ENCODE measurements at regions not wholly inside any gene's neighbourhood (a gene's known extent, or its start where the extent isn't known, plus 50 kb on each side); places are given as distances from the start of the nearest gene placed in this dataset.

- BruUV-seq (replicated peaks), result no TSS peak
- no peak overlapping the region for H2AFZ ChIP-seq (replicated peaks; ENCODE audit: low read length, poor library complexity)
- H3K4me3 ChIP-seq (ENCODE audit: insufficient read depth, low read depth, low read length), result no peak overlapping the region
- no peak overlapping the region for H2AK5ac ChIP-seq (ENCODE audit: low read depth, low read length)
- no peak for ATAC-seq (ENCODE audit: low read depth)
- DNase-seq, result no peak
- no peak overlapping the region for H3K4ac ChIP-seq (ENCODE audit: low read depth, low read length)
- H3K23ac ChIP-seq (ENCODE audit: low read depth, low read length), result no peak overlapping the region
- no peak overlapping the region for H3K18ac ChIP-seq (ENCODE audit: low read depth, low read length)
- WGBS, 2 experiments (ENCODE audit: extremely low coverage in 2 of 2, insufficient read length in 1 of 2), result no CpG with 5 or more reads among the region's 4 CpGs
- no peak overlapping the region for H2BK120ac ChIP-seq (ENCODE audit: low read depth, low read length)
- no peak overlapping the region for H4K91ac ChIP-seq (ENCODE audit: insufficient read depth, low read depth, low read length)
- CTCF ChIA-PET, result no interaction called here
- H3K4me1 ChIP-seq (ENCODE audit: control insufficient read depth, insufficient read depth, low read length), result no peaks in the 10 kb centered on the region
- POLR2A ChIA-PET (ENCODE audit: unreplicated experiment), result no interaction called here
- H4K5ac ChIP-seq (ENCODE audit: low read depth, low read length), result no peak overlapping the region
- no peak overlapping the region for H3K9ac ChIP-seq (ENCODE audit: low read depth, low read length)
- dilution Hi-C loops (cut with HindIII; ENCODE audit: low sequenced_read_pairs, unreplicated experiment), result no loop called here
- H3K27me3 ChIP-seq (ENCODE audit: control insufficient read depth, insufficient read depth, low read length), result no peaks in the 10 kb centered on the region
- no peaks in the 10 kb centered on the region for H3K9me1 ChIP-seq (ENCODE audit: insufficient read depth, low read length)
- H3K56ac ChIP-seq (ENCODE audit: extremely low read depth, insufficient read depth, low read length), result no peak overlapping the region
- H3K9me3 ChIP-seq (ENCODE audit: control insufficient read depth, insufficient read depth, low read length), result no peaks in the 10 kb centered on the region
- no peak overlapping the region for H2BK5ac ChIP-seq (ENCODE audit: low read depth, low read length, poor library complexity, severe bottlenecking)
- H2BK20ac ChIP-seq (ENCODE audit: low read depth, low read length), result no peak overlapping the region
- no peak overlapping the region for H3K27ac ChIP-seq (ENCODE audit: insufficient read depth, low read length)
- no peak overlapping the region for H3K14ac ChIP-seq (replicated peaks; ENCODE audit: low read depth, low read length)
- TF ChIP-seq CTCF (conservative IDR thresholded peaks at IDR 0.05; ENCODE audit: low read depth, low read length) (no peak), BHLHE40 (IDR thresholded peaks at IDR 0.05; ENCODE audit: low read depth, low read length) (no peak), RFX5 (IDR thresholded peaks at IDR 0.05; ENCODE audit: low read depth, low read length) (no peak), MXI1 (IDR thresholded peaks at IDR 0.05; ENCODE audit: borderline replicate concordance, low read depth, low read length) (no peak), FOS (IDR thresholded peaks at IDR 0.05; ENCODE audit: low read depth, low read length) (no peak)
- H2AK9ac ChIP-seq (replicated peaks; ENCODE audit: low read depth, low read length, poor library complexity), result no peak overlapping the region
- no peaks in the 10 kb centered on the region for H3K36me3 ChIP-seq (ENCODE audit: control insufficient read depth, insufficient read depth, low read length)
- intact Hi-C loops (cut with micrococcal nuclease), result no loop called here
- H4K8ac ChIP-seq (ENCODE audit: low read depth in 2 of 2, low read length in 2 of 2), result no peak overlapping the region
- in situ Hi-C loops (cut with MboI; ENCODE audit: low sequenced_read_pairs), result no loop called here
- H3K79me1 ChIP-seq (ENCODE audit: low read depth in 1 of 2, low read length in 2 of 2), result no peaks in the 10 kb centered on the region
- H4K20me1 ChIP-seq (ENCODE audit: insufficient read depth, low read length), result no peaks in the 10 kb centered on the region
- no peak overlapping the region for H2BK15ac ChIP-seq (ENCODE audit: low read depth, low read length)
- H3K4me2 ChIP-seq (ENCODE audit: low read depth, low read length), result no peak overlapping the region
Observed at GRCh38 chr11:80616070-80616800, 1175.4 kb upstream of the TENM4 start.
